ENCODE measurements at regions not wholly inside any gene's neighbourhood (a gene's known extent, or its start where the extent isn't known, plus 50 kb on each side); places are given as distances from the start of the nearest gene placed in this dataset.

DNA sequence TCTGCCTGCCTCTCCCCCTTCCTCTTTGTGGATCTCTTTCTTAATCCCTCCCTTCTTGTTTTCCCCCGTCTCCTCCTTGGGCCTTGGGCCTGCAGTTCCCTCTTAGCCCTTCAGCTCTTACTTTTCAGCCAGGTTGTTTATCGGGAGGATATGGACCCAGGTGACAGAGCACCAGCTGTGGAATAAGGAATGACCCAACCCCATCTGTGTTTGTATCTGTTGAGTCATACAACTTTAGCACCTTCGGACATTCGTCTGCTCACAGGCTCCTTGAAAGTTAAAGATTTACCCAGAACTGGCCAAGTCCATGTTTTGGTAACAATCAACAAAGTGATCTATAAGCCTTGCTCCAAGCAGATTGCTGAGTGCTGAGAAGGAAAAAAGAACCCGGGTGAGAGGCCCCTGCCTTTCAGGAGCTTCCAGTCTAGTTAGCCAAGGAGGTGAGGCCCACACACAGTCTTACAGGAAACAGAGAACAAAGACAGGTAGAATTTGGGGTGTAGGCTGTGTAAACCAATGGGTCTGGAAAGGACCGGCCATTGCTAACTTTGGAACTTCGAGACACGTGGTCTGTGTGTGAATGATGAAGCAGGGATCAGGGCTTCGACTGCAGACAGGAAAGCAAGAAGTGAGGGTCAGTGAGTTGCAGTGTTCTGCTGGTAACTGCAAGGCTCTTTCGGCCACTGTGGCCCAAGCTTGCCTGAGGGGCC, 66.7 kb upstream of the F3 start:
- no peaks in the 10 kb centered on the region for H3K9me3 ChIP-seq (ENCODE audit: control insufficient read depth in 4 of 4, low read length in 3 of 4)
- no peak for DNase-seq (ENCODE audit: low spot score)
- H3K4me1 ChIP-seq (ENCODE audit: control insufficient read depth in 4 of 4, insufficient read depth in 4 of 4, low read length in 3 of 4), result no peaks in the 10 kb centered on the region
- H3K36me3 ChIP-seq (ENCODE audit: control insufficient read depth in 4 of 4, insufficient read depth in 3 of 4, low read depth in 1 of 4, low read length in 3 of 4), result no peaks in the 10 kb centered on the region
- H3K27ac ChIP-seq (ENCODE audit: low read depth in 1 of 2, low read length in 2 of 2), result no peak overlapping the region
- H3K4me3 ChIP-seq (ENCODE audit: low read depth in 1 of 3, low read length in 3 of 3), result no peak overlapping the region
- H3K9ac ChIP-seq (ENCODE audit: low read depth in 1 of 2, low read length in 2 of 2), result no peak overlapping the region
- TF ChIP-seq SP1 (IDR thresholded peaks at IDR 0.05), result no peak
- TF ChIP-seq EGR1 (IDR thresholded peaks at IDR 0.05; ENCODE audit: low read depth in 2 of 2), result no peak
- no peak for TF ChIP-seq GABPA (IDR thresholded peaks at IDR 0.05 in 1 of 2, conservative IDR thresholded peaks at IDR 0.05 in 1 of 2)
- TF ChIP-seq, protein P1, sequence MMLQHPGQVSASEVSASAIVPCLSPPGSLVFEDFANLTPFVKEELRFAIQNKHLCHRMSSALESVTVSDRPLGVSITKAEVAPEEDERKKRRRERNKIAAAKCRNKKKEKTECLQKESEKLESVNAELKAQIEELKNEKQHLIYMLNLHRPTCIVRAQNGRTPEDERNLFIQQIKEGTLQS (IDR thresholded peaks at IDR 0.05), result no peak
- no peak for TF ChIP-seq RAD21 (IDR thresholded peaks at IDR 0.05)
- TF ChIP-seq, protein P2, sequence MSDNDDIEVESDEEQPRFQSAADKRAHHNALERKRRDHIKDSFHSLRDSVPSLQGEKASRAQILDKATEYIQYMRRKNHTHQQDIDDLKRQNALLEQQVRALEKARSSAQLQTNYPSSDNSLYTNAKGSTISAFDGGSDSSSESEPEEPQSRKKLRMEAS (IDR thresholded peaks at IDR 0.05), result no peak
- no peak for TF ChIP-seq TAF1 (conservative IDR thresholded peaks at IDR 0.05)
- TF ChIP-seq ZBTB33 (IDR thresholded peaks at IDR 0.05), result no peak
- TF ChIP-seq HNF4G (IDR thresholded peaks at IDR 0.05), result no peak
- TF ChIP-seq FOXA2 (IDR thresholded peaks at IDR 0.05), result no peak
- no peaks in the 10 kb centered on the region for H3K27me3 ChIP-seq (ENCODE audit: control insufficient read depth in 4 of 4, insufficient read depth in 4 of 4, low read length in 3 of 4)
- WGBS, result 62% methylated on average over 10 of the region's 10 CpGs

DNA sequence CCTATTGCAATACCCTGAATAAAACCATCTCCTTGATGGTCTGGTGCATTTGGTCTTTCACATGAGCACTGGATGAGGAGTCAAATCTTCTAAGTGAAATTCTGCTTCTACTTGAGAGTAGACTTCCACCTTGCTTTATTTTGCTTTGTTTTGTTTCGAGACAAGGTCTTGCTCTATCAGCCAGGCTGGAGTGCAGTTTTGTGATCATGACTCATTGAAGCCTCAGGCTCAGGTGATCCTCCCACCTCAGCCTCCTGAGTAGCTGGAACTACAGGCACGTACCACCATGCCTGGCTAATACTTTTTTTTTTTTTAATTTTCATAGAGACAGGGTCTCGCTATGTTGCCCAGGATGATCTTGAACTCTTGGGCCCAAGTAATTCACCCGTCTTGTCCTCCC, 65.8 kb upstream of the F3 start:
- Histone ChIP-seq H3K27ac (ENCODE audit: low read depth in 1 of 2, low read length in 2 of 2) (no peak overlapping the region), H3K27me3 (ENCODE audit: control insufficient read depth in 4 of 4, insufficient read depth in 4 of 4, low read length in 3 of 4) (no peaks in the 10 kb centered on the region), H3K9me3 (ENCODE audit: control insufficient read depth in 4 of 4, low read length in 3 of 4) (no peaks in the 10 kb centered on the region), H3K9ac (ENCODE audit: low read depth in 1 of 2, low read length in 2 of 2) (no peak overlapping the region), H3K4me1 (ENCODE audit: control insufficient read depth in 4 of 4, insufficient read depth in 4 of 4, low read length in 3 of 4) (no peaks in the 10 kb centered on the region), H3K36me3 (ENCODE audit: control insufficient read depth in 4 of 4, insufficient read depth in 3 of 4, low read depth in 1 of 4, low read length in 3 of 4) (no peaks in the 10 kb centered on the region), H3K4me3 (ENCODE audit: low read depth in 1 of 3, low read length in 3 of 3) (no peak overlapping the region)
- TF ChIP-seq EGR1 (IDR thresholded peaks at IDR 0.05; ENCODE audit: low read depth in 2 of 2) (no peak), JUND (IDR thresholded peaks at IDR 0.05) (no peak), RAD21 (IDR thresholded peaks at IDR 0.05) (no peak), RXRA (IDR thresholded peaks at IDR 0.05) (no peak)
- TF ChIP-seq, protein P1 (IDR thresholded peaks at IDR 0.05), result no peak
- TF ChIP-seq, protein P2 (IDR thresholded peaks at IDR 0.05), result no peak
- DNase-seq (ENCODE audit: low spot score), result no peak
- 94% methylated on average over 4 of the region's 4 CpGs for WGBS

DNA sequence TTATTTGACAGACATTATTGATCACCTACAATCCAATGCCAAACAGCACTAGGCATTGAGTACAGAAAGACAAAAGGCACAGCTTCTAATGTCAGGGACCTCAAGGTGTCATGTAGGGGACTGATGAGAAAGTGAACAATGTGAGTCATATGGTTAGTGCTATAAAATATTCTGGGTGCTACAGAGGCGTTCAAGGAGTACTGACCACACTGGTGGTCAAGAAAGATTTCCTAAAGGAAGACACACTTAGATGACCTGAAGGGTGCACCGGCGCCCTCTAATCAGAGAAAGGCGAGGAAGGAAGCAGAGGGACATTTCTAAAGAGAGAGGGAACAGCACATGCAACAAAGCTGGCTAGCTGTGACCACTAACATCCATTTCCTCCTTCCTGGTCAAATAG, 64.9 kb upstream of the F3 start:
- no peaks in the 10 kb centered on the region for H3K4me1 ChIP-seq (ENCODE audit: control insufficient read depth in 4 of 4, insufficient read depth in 4 of 4, low read length in 3 of 4)
- H3K9me3 ChIP-seq (ENCODE audit: control insufficient read depth in 4 of 4, low read length in 3 of 4), result no peaks in the 10 kb centered on the region
- no peak overlapping the region for H3K4me3 ChIP-seq (ENCODE audit: low read depth in 1 of 3, low read length in 3 of 3)
- 85% methylated on average over 4 of the region's 4 CpGs for WGBS
- no peaks in the 10 kb centered on the region for H3K27me3 ChIP-seq (ENCODE audit: control insufficient read depth in 4 of 4, insufficient read depth in 4 of 4, low read length in 3 of 4)
- H3K27ac ChIP-seq (ENCODE audit: low read depth in 1 of 2, low read length in 2 of 2), result no peak overlapping the region
- H3K9ac ChIP-seq (ENCODE audit: low read depth in 1 of 2, low read length in 2 of 2), result no peak overlapping the region
- no peak for DNase-seq (ENCODE audit: low spot score)
- H3K36me3 ChIP-seq (ENCODE audit: control insufficient read depth in 4 of 4, insufficient read depth in 3 of 4, low read depth in 1 of 4, low read length in 3 of 4), result no peaks in the 10 kb centered on the region
- TF ChIP-seq HNF4A (conservative IDR thresholded peaks at IDR 0.05) (no peak), GABPA (IDR thresholded peaks at IDR 0.05 in 1 of 2, conservative IDR thresholded peaks at IDR 0.05 in 1 of 2) (no peak), EGR1 (IDR thresholded peaks at IDR 0.05; ENCODE audit: low read depth in 2 of 2) (no peak), ZBTB33 (IDR thresholded peaks at IDR 0.05) (no peak), NR2F2 (IDR thresholded peaks at IDR 0.05) (no peak), SP1 (IDR thresholded peaks at IDR 0.05) (no peak), RXRA (IDR thresholded peaks at IDR 0.05) (no peak), JUND (IDR thresholded peaks at IDR 0.05) (no peak), FOXA1 (IDR thresholded peaks at IDR 0.05) (no peak), TAF1 (conservative IDR thresholded peaks at IDR 0.05) (no peak), FOXA2 (IDR thresholded peaks at IDR 0.05) (no peak), HNF4G (IDR thresholded peaks at IDR 0.05) (no peak)
- TF ChIP-seq, protein P1 (IDR thresholded peaks at IDR 0.05), result no peak
- TF ChIP-seq, protein P2 (IDR thresholded peaks at IDR 0.05), result no peak
- TF ChIP-seq, protein P3, sequence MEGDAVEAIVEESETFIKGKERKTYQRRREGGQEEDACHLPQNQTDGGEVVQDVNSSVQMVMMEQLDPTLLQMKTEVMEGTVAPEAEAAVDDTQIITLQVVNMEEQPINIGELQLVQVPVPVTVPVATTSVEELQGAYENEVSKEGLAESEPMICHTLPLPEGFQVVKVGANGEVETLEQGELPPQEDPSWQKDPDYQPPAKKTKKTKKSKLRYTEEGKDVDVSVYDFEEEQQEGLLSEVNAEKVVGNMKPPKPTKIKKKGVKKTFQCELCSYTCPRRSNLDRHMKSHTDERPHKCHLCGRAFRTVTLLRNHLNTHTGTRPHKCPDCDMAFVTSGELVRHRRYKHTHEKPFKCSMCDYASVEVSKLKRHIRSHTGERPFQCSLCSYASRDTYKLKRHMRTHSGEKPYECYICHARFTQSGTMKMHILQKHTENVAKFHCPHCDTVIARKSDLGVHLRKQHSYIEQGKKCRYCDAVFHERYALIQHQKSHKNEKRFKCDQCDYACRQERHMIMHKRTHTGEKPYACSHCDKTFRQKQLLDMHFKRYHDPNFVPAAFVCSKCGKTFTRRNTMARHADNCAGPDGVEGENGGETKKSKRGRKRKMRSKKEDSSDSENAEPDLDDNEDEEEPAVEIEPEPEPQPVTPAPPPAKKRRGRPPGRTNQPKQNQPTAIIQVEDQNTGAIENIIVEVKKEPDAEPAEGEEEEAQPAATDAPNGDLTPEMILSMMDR (IDR thresholded peaks at IDR 0.05; ENCODE audit: low read depth, low read length, missing input control), result no peak

All from liver (tissue), 8 donors.